ENCODE measurements at regions not wholly inside any gene's neighbourhood (a gene's known extent, or its start where the extent isn't known, plus 50 kb on each side); places are given as distances from the start of the nearest gene placed in this dataset.

DNA sequence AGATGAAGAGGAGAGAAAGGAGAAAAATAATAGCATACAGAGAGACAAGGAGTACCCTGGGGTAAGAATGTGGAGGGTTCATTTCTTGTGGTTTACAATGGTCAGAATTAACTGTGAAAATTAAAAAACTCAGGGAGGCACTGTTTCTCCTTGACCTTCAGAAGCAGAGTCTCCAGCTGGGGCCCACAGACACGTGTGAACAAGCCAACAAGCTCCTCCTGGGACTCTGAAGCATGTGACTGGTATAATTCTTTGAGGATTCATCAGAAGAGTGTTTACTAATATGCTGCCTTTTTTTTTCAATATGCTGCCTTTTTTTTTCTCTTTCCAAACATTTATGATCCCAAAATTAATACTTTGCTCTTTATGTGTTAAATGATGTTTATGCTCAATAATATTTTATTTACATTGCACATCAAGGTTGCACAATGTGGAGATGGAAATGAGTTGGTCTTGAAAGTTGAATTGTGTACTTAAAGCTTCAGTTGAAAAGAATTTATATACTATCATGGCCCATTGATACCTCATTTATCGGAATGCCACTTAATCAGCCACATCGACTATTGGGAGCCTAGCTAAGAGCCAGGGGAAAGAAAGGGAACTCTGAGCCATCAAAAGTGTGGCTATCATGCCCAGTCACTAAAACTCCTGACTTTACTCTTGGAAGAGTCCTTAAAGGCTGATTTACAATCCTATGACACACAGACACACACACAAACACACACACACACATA, 134.7 kb upstream of the RHOBTB1 start:
- TF ChIP-seq, protein P1, sequence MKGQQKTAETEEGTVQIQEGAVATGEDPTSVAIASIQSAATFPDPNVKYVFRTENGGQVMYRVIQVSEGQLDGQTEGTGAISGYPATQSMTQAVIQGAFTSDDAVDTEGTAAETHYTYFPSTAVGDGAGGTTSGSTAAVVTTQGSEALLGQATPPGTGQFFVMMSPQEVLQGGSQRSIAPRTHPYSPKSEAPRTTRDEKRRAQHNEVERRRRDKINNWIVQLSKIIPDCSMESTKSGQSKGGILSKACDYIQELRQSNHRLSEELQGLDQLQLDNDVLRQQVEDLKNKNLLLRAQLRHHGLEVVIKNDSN (CRISPR knock-in tag; IDR thresholded peaks at IDR 0.05): no peak
- TF ChIP-seq, protein P2, sequence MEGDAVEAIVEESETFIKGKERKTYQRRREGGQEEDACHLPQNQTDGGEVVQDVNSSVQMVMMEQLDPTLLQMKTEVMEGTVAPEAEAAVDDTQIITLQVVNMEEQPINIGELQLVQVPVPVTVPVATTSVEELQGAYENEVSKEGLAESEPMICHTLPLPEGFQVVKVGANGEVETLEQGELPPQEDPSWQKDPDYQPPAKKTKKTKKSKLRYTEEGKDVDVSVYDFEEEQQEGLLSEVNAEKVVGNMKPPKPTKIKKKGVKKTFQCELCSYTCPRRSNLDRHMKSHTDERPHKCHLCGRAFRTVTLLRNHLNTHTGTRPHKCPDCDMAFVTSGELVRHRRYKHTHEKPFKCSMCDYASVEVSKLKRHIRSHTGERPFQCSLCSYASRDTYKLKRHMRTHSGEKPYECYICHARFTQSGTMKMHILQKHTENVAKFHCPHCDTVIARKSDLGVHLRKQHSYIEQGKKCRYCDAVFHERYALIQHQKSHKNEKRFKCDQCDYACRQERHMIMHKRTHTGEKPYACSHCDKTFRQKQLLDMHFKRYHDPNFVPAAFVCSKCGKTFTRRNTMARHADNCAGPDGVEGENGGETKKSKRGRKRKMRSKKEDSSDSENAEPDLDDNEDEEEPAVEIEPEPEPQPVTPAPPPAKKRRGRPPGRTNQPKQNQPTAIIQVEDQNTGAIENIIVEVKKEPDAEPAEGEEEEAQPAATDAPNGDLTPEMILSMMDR (IDR thresholded peaks at IDR 0.05): no peak
- no peak for TF ChIP-seq ZNF396 (CRISPR knock-in tag; IDR thresholded peaks at IDR 0.05; ENCODE audit: borderline replicate concordance)
